Activated CD4-positive, alpha-beta T cell treated with anti-CD3 and anti-CD28 coated beads for 36 hours (primary cell): ENCODE measurements at regions not wholly inside any gene's neighbourhood (a gene's known extent, or its start where the extent isn't known, plus 50 kb on each side); places are given as distances from the start of the nearest gene placed in this dataset.

Experiments
- ATAC-seq: fragments of 200-7000 bp; cut with Tn5 transposase; one replicate; pipeline ENCODE4 v1.10.0; 2021; ENCODE audit warnings: mild to moderate bottlenecking, moderate library complexity
- CTCF ChIA-PET: fragments of 350-600 bp; sonication (Branson Sonifier 250); formaldehyde crosslinking; loops from one replicate; lab custom pipeline; 2021; ENCODE audit warnings: antibody characterized with exemption; lab: Charles Lee
- POLR2A ChIA-PET: fragments of 350-600 bp; sonication (Branson Sonifier 250); formaldehyde crosslinking; loops from one replicate; lab custom pipeline; 2021; ENCODE audit warnings: antibody characterized with exemption, inconsistent platforms; lab: Charles Lee
- DNase-seq: peaks from one replicate; pipeline ENCODE4 v3.0.0-alpha.2; 2020
- H3K27ac Mint-ChIP-seq: one replicate; pipeline ENCODE4 v1.8.0; 2021; ENCODE audit warnings: mixed read lengths
- H3K27me3 Mint-ChIP-seq: one replicate; pipeline ENCODE4 v1.8.0; 2021; ENCODE audit warnings: mixed read lengths
- H3K36me3 Mint-ChIP-seq: one replicate; pipeline ENCODE4 v1.8.0; 2021; ENCODE audit warnings: low read depth, mixed read lengths
- H3K4me1 Mint-ChIP-seq: one replicate; pipeline ENCODE4 v1.8.0; 2021; ENCODE audit warnings: mixed read lengths
- H3K4me3 Mint-ChIP-seq: one replicate; pipeline ENCODE4 v1.8.0; 2021; ENCODE audit warnings: mild to moderate bottlenecking, moderate library complexity, mixed read lengths
- H3K9me3 Mint-ChIP-seq: one replicate; pipeline ENCODE4 v1.8.0; 2021; ENCODE audit warnings: low read depth, mixed read lengths
- intact Hi-C, 2 experiments: fragments of 100-400 bp; cut with DNase I in 1 of 2; cut with micrococcal nuclease in 1 of 2; formaldehyde crosslinking; loops; one replicate each; pipeline versions ENCODE4 v1.14.2 to v1.15.1; 2022 to 2024; cut with DNase I, micrococcal nuclease

DNA sequence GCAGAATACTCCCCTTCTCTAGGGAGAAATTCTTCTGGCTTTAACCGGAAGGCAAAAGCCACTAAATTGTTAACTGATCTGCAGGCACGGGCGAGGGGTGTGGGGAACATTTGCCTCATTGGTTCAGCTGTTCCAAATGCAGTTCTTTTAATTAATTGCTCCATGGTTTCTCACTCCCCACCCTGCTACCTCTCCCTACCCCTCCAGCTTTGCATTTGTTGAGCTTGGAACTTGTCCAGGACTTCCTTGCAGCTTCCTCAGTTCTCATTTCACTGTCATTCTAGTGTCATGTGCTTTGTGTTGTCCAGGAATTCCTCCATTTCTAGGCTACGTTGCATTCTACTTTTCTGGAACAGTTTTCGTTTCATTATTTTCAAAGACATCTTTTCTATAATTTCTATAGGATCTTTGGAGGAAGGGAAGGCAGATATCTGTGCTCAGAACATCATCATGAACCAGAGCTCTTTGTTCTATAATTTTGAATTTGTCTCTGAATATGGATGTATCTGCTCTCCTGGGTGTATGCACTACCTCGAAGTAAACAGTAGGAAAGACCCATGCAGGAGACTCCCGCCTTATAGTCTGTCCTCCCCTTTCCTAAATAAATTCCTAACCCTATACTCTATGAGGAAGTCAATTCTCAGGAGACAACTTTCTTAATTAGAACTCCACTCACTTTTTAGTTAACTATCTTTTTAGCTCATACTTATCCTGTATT lies 132.4 kb upstream of the LMO4 start:
- Mint-ChIP-seq H3K27ac (no peak overlapping the region), H3K4me3 (no peak overlapping the region), H3K36me3 (no peaks in the 10 kb centered on the region), H3K9me3 (peaks cover 2% of the 10 kb centered on the region), H3K4me1 (no peaks in the 10 kb centered on the region), H3K27me3 (peaks cover 16% of the 10 kb centered on the region)
- ChIA-PET CTCF (no interaction called here), POLR2A (no interaction called here)
- ATAC-seq (no peak), DNase-seq (no peak)
- intact Hi-C loops, result no loop called here

DNA sequence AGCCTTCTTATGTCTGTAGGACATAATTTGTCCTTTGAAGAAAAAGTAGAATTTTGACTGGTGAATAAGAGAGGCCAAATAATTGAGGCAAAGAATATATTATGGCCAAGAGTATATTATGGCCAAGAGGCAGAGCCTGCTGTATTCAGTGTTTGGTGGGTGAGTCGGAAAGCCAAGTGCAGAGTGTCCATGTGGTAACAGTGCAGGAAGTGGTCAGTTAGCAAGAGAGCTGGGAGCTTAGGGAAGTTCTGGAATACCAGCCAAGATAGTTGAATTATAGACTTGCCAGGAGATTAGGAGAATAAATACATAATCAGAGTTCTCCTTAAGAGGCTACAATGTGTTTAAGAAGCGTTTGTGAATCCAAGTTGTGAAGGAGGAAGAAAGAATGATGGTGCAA lies 131.5 kb upstream of the LMO4 start:
- H3K9me3 Mint-ChIP-seq, result peaks cover 2% of the 10 kb centered on the region
- ChIA-PET POLR2A (no interaction called here), CTCF (no interaction called here)
- H3K4me1 Mint-ChIP-seq, result no peaks in the 10 kb centered on the region
- no peaks in the 10 kb centered on the region for H3K36me3 Mint-ChIP-seq
- ATAC-seq (no peak), DNase-seq (no peak)
- H3K4me3 Mint-ChIP-seq, result no peak overlapping the region
- peaks cover 22% of the 10 kb centered on the region for H3K27me3 Mint-ChIP-seq
- intact Hi-C loops, result no loop called here
- H3K27ac Mint-ChIP-seq, result no peak overlapping the region

DNA sequence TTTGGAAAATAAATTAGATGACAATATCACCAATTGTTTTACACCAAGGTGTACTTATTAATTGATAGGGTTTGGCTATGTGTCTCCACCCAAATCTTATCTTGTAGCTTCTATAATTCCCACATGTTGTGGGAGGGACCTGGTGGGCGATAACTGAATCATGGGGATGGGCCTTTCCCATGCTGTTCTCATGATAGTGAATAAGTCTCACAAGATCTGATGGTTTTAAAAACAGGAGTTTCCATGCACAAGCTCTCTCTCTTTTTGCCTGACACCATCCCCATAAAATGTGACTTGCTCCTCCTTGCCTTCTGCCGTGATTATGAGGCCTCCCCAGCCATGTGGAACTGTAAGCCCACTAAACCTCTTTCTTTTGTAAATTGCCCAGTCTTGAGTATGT lies 131.0 kb upstream of the LMO4 start:
- no peak for ATAC-seq
- H3K9me3 Mint-ChIP-seq, result peaks cover 2% of the 10 kb centered on the region
- peaks cover 27% of the 10 kb centered on the region for H3K27me3 Mint-ChIP-seq
- peaks cover 3% of the 10 kb centered on the region for H3K4me1 Mint-ChIP-seq
- no peaks in the 10 kb centered on the region for H3K36me3 Mint-ChIP-seq
- ChIA-PET CTCF (no interaction called here), POLR2A (no interaction called here)
- no peak overlapping the region for H3K27ac Mint-ChIP-seq
- no peak overlapping the region for H3K4me3 Mint-ChIP-seq
- no peak for DNase-seq
- intact Hi-C loops, result no loop called here

DNA sequence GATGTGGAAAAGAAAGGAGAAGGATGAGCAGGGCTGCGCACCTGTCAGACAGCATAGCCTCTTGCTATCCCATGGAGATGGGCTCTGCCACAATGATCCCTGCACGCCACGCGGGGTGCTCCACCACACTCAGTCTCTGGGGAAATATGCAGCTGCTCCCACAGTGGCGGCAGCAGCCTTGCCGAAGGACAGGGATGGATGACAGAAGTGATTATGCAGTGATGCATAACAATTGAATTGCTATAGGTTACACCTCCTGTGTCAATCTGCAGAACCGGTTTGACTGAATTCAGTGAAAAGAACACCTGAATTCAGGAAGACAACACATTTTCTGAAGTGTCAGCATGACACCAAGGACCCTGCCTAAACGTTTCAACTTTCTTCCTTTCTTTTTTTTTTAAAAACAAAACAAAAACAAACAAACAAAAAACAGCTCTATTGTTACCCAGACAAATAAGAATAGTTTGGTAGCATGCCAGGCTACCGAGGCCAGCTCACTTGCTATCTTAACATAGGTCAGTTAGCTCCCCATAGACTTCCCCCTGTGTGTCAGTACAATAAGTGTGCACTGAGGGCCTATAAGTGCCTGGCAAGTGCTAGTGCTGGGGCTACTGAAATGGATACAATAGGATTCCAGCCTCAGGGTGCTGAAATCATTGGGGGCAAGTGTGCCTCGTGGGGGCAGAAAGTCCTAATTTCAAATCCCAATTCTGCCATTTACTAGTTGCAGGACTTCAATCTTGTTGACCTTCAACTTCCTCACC lies 127.6 kb upstream of the LMO4 start:
- DNase-seq, result no peak
- Mint-ChIP-seq H3K4me3 (no peak overlapping the region), H3K27me3 (peaks cover 39% of the 10 kb centered on the region), H3K36me3 (no peaks in the 10 kb centered on the region), H3K27ac (no peak overlapping the region), H3K4me1 (peaks cover 7% of the 10 kb centered on the region), H3K9me3 (no peaks in the 10 kb centered on the region)
- ChIA-PET POLR2A (no interaction called here), CTCF (interaction anchor here (1.0 kb wide), 1 partner anchor 1241 kb away, joined by 3 read pairs; no protein-coding TSS in a partner anchor)
- ATAC-seq, result no peak
- intact Hi-C loops, result loop anchor here in 1 of 2 experiments (10.0 kb wide), 1 partner anchor 64 kb away; no protein-coding TSS in a partner anchor

DNA sequence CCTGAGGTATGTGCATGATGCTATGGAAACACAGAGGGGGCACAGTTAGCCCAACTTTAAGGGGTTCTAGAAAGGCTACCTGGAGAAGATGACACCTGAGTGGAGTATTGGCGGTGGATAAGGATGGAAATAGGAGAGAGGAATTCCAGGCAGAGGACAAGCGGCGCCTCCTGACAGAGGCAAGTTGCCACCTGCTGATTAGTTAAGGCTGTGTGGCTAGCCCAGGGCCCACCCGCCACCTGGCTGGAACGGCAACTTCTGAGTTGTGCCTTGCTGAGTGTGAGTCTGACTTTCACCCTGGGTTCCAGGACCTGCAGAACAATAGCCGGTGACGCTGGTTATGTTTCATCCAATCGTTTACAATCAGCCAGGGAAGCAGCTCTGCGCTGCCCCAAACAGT lies 126.9 kb upstream of the LMO4 start:
- intact Hi-C loops, result loop anchor here in 1 of 2 experiments (10.0 kb wide), 1 partner anchor 63 kb away; no protein-coding TSS in a partner anchor
- DNase-seq (no peak), ATAC-seq (no peak)
- Mint-ChIP-seq H3K9me3 (no peaks in the 10 kb centered on the region), H3K4me1 (peaks cover 7% of the 10 kb centered on the region), H3K27ac (no peak overlapping the region), H3K27me3 (peaks cover 42% of the 10 kb centered on the region), H3K36me3 (no peaks in the 10 kb centered on the region), H3K4me3 (no peak overlapping the region)
- ChIA-PET CTCF (no interaction called here), POLR2A (no interaction called here)

DNA sequence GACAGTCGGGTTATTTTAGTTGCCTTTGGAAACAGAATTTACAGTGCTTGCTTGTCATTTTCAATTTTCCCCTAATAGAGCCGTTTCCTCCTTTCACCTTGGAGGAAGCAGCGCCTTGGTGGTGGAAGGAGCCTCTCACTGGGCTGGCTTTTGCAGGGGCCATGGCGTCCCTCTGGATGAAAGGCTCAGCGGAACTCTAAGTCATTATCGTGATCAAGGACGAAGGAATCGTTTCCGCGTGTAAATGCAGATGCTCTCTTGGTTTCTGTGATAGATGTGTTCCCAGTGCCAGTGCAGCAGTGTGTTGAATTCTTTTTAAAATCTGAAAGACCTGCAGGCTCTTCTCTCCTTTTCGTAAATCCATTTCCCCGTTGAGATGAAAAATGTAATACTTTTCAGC lies 126.2 kb upstream of the LMO4 start:
- Mint-ChIP-seq H3K4me1 (peaks cover 7% of the 10 kb centered on the region), H3K4me3 (no peak overlapping the region), H3K27ac (no peak overlapping the region), H3K9me3 (no peaks in the 10 kb centered on the region), H3K27me3 (peaks cover 42% of the 10 kb centered on the region), H3K36me3 (no peaks in the 10 kb centered on the region)
- POLR2A ChIA-PET, result no interaction called here
- intact Hi-C loops, result loop anchor here in 1 of 2 experiments (10.0 kb wide), 1 partner anchor 62 kb away; no protein-coding TSS in a partner anchor
- DNase-seq (no peak), ATAC-seq (no peak)
- CTCF ChIA-PET, result no interaction called here

DNA sequence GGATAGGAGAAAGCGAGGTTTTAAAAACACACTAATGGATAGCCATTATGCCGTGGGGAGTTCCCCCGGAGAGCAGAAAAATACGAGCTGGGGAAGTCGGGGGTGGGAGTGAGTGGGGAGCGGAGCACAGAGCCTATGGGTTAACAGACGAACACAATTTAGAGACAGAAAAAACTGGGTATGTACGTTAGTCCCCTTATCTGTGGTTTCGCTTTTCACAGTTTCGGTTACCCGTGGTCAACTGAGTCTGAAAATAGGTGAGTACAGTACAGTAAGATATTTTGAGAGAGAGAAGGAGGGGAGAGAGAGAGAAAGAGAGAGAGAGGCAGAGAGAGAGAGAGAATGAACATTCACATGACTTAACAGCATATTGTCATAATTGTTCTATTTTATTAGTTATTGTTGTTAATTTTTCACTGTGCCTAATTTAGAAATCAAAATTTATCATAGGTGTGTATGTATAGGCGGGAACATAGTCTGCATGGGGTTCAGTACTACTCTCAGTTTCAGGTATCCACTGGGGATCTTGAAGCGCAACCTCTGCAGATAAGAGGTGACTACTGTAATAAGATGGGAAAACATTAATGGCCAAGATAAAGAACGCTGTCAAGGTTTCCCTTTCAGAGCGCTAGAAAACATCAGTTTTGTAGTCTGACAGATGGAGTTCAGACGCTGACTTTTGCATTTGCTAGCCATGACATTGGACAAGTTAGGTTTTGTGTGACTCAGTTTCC lies 125.6 kb upstream of the LMO4 start:
- Mint-ChIP-seq H3K4me3 (no peak overlapping the region), H3K27ac (no peak overlapping the region), H3K9me3 (no peaks in the 10 kb centered on the region), H3K4me1 (peaks cover 7% of the 10 kb centered on the region), H3K36me3 (no peaks in the 10 kb centered on the region), H3K27me3 (peaks cover 41% of the 10 kb centered on the region)
- ChIA-PET POLR2A (no interaction called here), CTCF (no interaction called here)
- DNase-seq, result no peak
- intact Hi-C loops, result loop anchor here in 1 of 2 experiments (10.0 kb wide), 1 partner anchor 62 kb away; no protein-coding TSS in a partner anchor
- no peak for ATAC-seq

DNA sequence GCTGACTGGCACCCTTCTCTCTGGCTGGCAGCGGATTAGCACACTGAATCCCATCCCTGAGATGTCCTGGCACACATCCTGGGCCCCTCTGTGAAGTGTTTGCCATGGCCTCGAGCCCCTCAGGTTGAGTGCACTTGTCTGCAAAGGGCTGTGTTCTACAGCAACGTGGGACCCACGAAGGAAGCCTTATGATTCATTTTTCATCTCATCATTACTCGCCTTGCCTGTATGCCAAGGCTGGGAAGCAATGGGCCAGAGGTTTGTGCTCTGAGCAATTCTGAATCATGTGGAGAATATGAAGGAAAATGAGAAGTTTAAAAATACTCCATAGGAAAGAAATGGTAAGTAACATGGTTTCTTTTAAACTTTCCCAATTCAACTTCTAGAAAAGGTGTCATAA lies 124.8 kb upstream of the LMO4 start:
- no peak for DNase-seq
- Mint-ChIP-seq H3K4me1 (peaks cover 7% of the 10 kb centered on the region), H3K9me3 (no peaks in the 10 kb centered on the region), H3K4me3 (no peak overlapping the region), H3K36me3 (no peaks in the 10 kb centered on the region), H3K27me3 (peaks cover 44% of the 10 kb centered on the region), H3K27ac (no peak overlapping the region)
- intact Hi-C loops, result loop anchor here in 1 of 2 experiments (10.0 kb wide), 1 partner anchor 61 kb away; no protein-coding TSS in a partner anchor
- ChIA-PET CTCF (no interaction called here), POLR2A (no interaction called here)
- no peak for ATAC-seq

DNA sequence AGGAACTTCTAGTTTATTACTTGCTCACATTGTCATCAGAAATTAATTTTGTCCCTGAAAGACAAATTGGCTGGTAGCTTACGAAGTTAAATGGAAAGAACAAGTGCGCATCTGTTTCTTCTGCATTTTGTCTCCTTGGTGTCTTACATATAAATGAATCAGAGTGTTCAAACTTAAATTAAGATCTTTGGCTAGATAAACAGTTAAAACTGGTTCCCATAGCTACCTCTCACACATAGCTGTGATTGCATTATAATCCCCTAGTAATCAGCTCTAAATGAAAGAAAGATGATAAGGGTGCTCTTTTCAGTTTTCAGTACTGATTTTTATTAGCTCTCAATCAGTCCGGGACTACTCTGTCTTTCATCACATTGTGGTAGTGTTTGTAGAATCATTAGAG lies 124.2 kb upstream of the LMO4 start:
- ChIA-PET POLR2A (no interaction called here), CTCF (no interaction called here)
- H3K9me3 Mint-ChIP-seq, result no peaks in the 10 kb centered on the region
- H3K27me3 Mint-ChIP-seq, result peaks cover 44% of the 10 kb centered on the region
- intact Hi-C loops, result loop anchor here in 1 of 2 experiments (10.0 kb wide), 1 partner anchor 60 kb away; no protein-coding TSS in a partner anchor
- no peak overlapping the region for H3K27ac Mint-ChIP-seq
- DNase-seq (no peak), ATAC-seq (no peak)
- H3K36me3 Mint-ChIP-seq, result no peaks in the 10 kb centered on the region
- peaks cover 7% of the 10 kb centered on the region for H3K4me1 Mint-ChIP-seq
- H3K4me3 Mint-ChIP-seq, result no peak overlapping the region

DNA sequence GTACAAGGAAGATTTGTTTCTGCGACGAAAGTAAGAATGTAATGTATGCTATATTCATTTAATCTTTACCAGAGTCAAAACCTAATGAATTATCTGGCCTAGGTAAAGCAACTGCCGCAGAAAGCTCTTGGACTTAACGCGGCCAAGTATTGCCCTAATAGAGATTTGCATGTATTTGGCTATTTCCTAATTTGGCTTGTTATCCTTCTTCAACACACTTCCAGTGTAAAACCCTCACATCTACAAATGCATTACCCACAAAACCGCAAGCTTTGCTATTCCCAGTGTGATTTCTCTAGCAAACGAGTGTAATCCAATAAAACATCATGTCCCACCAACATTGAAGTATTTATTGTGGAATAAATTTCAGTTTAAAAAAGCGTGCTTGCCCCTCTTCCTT lies 123.8 kb upstream of the LMO4 start:
- intact Hi-C loops, result loop anchor here in 1 of 2 experiments (10.0 kb wide), 1 partner anchor 60 kb away; no protein-coding TSS in a partner anchor
- Mint-ChIP-seq H3K4me1 (peaks cover 7% of the 10 kb centered on the region), H3K27me3 (peaks cover 41% of the 10 kb centered on the region), H3K4me3 (no peak overlapping the region), H3K36me3 (no peaks in the 10 kb centered on the region), H3K27ac (no peak overlapping the region), H3K9me3 (no peaks in the 10 kb centered on the region)
- ATAC-seq, result no peak
- no peak for DNase-seq
- CTCF ChIA-PET, result no interaction called here
- POLR2A ChIA-PET, result no interaction called here

DNA sequence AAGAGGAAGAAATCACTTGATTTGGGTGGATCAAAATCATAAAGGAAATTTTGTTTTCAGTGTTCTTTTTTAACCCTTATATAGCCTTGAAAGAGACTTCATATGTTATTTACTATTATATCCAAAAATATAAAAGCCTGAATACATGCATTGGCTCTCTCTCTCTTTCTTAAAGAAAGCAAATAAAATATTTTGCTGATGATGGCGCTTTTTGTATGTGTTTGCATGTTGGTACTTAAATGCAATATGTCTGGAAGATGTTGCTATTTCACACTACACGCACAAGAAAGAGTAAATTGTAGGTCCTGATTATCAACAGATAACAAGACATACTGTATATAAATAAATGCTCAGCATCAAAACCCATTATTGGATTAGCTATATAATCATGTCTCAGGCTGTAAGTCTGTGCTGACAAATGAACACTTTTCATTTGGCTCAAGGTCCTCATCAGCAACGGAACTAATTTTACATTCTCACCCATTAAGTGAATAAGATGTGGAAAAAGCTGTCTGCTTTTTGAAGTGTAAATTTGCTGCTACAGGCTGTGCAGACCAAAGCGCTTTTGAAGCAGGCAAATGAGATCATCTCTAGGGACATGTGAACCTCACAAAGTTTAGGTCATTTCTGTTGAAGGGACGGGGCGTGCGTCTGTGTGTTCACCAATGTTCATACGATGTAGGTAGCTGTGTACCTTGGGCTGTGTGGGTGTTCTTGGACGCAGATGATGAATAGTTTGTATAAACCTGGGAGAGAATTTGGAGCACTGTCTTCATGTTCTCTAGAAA lies 122.4 kb upstream of the LMO4 start:
- Mint-ChIP-seq H3K4me3 (no peak overlapping the region), H3K27me3 (peaks cover 31% of the 10 kb centered on the region), H3K4me1 (peaks cover 7% of the 10 kb centered on the region), H3K9me3 (no peaks in the 10 kb centered on the region), H3K27ac (no peak overlapping the region), H3K36me3 (no peaks in the 10 kb centered on the region)
- ATAC-seq (no peak), DNase-seq (no peak)
- ChIA-PET POLR2A (no interaction called here), CTCF (no interaction called here)
- intact Hi-C loops, result loop anchor here in 1 of 2 experiments (10.0 kb wide), 1 partner anchor 59 kb away; no protein-coding TSS in a partner anchor
